HG03520 (cell line): ENCODE measurements at regions not wholly inside any gene's neighbourhood (a gene's known extent, or its start where the extent isn't known, plus 50 kb on each side); places are given as distances from the start of the nearest gene placed in this dataset.

ENCODE experiments used
- ATAC-seq: cut with Tn5 transposase; IDR thresholded peaks from one replicate; pipeline ENCODE4 v1.9.1; 2021; ENCODE audit warnings: mild to moderate bottlenecking, moderate library complexity; ENCODE audit not compliant: unreplicated experiment

- no peak for ATAC-seq
Observed at GRCh38 chr13:99027661-99028425, 50.0 kb upstream of the DOCK9 start.

- no peak for ATAC-seq
Observed at GRCh38 chr13:99028890-99029289, 51.0 kb upstream of the DOCK9 start.

- no peak for ATAC-seq
Observed at GRCh38 chr13:99029576-99029975, 51.7 kb upstream of the DOCK9 start.

GRCh38 chr13:99030326-99030725 lies 52.5 kb upstream of the DOCK9 start:
- ATAC-seq, result no peak

GRCh38 chr13:99031832-99032231 lies 54.0 kb upstream of the DOCK9 start:
- no peak for ATAC-seq

GRCh38 chr13:99033814-99034213 lies 56.0 kb upstream of the DOCK9 start:
- ATAC-seq, result no peak

- ATAC-seq, result no peak
Observed at GRCh38 chr13:99034333-99035085, 56.6 kb upstream of the DOCK9 start.

- ATAC-seq, result no peak
Observed at GRCh38 chr13:99035715-99036114, 57.9 kb upstream of the DOCK9 start.

GRCh38 chr13:99037756-99038155 lies 59.9 kb upstream of the DOCK9 start:
- ATAC-seq, result no peak

- no peak for ATAC-seq
Observed at GRCh38 chr13:99039718-99040280, 61.9 kb upstream of the DOCK9 start.

- ATAC-seq, result no peak
Observed at GRCh38 chr13:99040536-99041131, 62.8 kb upstream of the DOCK9 start.

- ATAC-seq, result no peak
Observed at GRCh38 chr13:99041337-99041736, 63.5 kb upstream of the DOCK9 start.

GRCh38 chr13:99041788-99042187 lies 63.9 kb upstream of the DOCK9 start:
- peak; percentile 38 for ATAC-seq

- no peak for ATAC-seq
Observed at GRCh38 chr13:99042521-99043250, 64.8 kb upstream of the DOCK9 start.

GRCh38 chr13:99043831-99044231 lies 66.0 kb upstream of the DOCK9 start:
- no peak for ATAC-seq

GRCh38 chr13:99044764-99045163 lies 66.9 kb upstream of the DOCK9 start:
- ATAC-seq, result no peak

- no peak for ATAC-seq
Observed at GRCh38 chr13:99045396-99045795, 67.5 kb upstream of the DOCK9 start.

- no peak for ATAC-seq
Observed at GRCh38 chr13:99046851-99047250, 69.0 kb upstream of the DOCK9 start.

- ATAC-seq, result no peak
Observed at GRCh38 chr13:99050983-99051488, 73.2 kb upstream of the DOCK9 start.

- no peak for ATAC-seq
Observed at GRCh38 chr13:99051768-99052455, 74.0 kb upstream of the DOCK9 start.
